Bronchial epithelial cell (primary cell): ENCODE measurements at regions not wholly inside any gene's neighbourhood (a gene's known extent, or its start where the extent isn't known, plus 50 kb on each side); places are given as distances from the start of the nearest gene placed in this dataset.
A peak's percentile ranks its signal among the peaks of the same experiment; 100 is the strongest.
"Not testable (repeated sequence)": the region's sequence is repeated elsewhere in the genome, so short reads cannot be mapped to it uniquely, and the experiment has no call there.

Experiments used
- DNase-seq: peaks from one replicate; pipeline ENCODE4 v3.0.0-alpha.2; 2010; ENCODE audit warnings: low read depth
- FAIRE-seq: peaks from 2 replicates; lab custom pipeline; 2011; peaks lifted over from hg19 to GRCh38; lab: Jason Lieb, UNC
- H3K27me3 ChIP-seq: 2 replicates; pipeline ENCODE4 v1.5.1; 2011; ENCODE audit warnings: low read length; ENCODE audit not compliant: control insufficient read depth, insufficient read depth
- H3K36me3 ChIP-seq: 2 replicates; pipeline ENCODE4 v1.5.1; 2011; ENCODE audit warnings: low read length; ENCODE audit not compliant: control insufficient read depth, insufficient read depth
- H3K4me3 ChIP-seq: 2 replicates; pipeline ENCODE4 v1.5.1; 2011; ENCODE audit warnings: mild to moderate bottlenecking, low read depth, low read length, control low read depth
- CTCF ChIP-seq: IDR thresholded peaks from 2 replicates; pipeline ENCODE4 v1.5.1; 2011; ENCODE audit warnings: mild to moderate bottlenecking, moderate library complexity, low read length, control low read depth, inconsistent platforms; ENCODE audit not compliant: insufficient read depth, severe bottlenecking

GRCh38 chrY:9118704-9119103 lies 218.6 kb upstream of the TSPY4 start:
- no peak overlapping the region for H3K4me3 ChIP-seq
- H3K27me3 ChIP-seq: no peaks in the 10 kb centered on the region
- TF ChIP-seq CTCF: no peak
- H3K36me3 ChIP-seq: no peaks in the 10 kb centered on the region
- DNase-seq (no peak), FAIRE-seq (no peak)

- FAIRE-seq (no peak), DNase-seq (no peak)
- Histone ChIP-seq H3K27me3 (no peaks in the 10 kb centered on the region), H3K36me3 (no peaks in the 10 kb centered on the region), H3K4me3 (no peak overlapping the region)
- no peak for TF ChIP-seq CTCF
These were observed 212.6 kb upstream of the TSPY4 start for GRCh38 chrY:9124623-9125022.

GRCh38 chrY:9126545-9126944 lies 210.7 kb upstream of the TSPY4 start:
- no peak for TF ChIP-seq CTCF
- Histone ChIP-seq H3K27me3 (no peaks in the 10 kb centered on the region), H3K4me3 (no peak overlapping the region), H3K36me3 (no peaks in the 10 kb centered on the region)
- DNase-seq (peak; percentile 33), FAIRE-seq (no peak)

GRCh38 chrY:9143366-9143765 lies 193.9 kb upstream of the TSPY4 start:
- DNase-seq: peak; percentile 0
- not testable (repeated sequence) for H3K4me3 ChIP-seq, H3K27me3 ChIP-seq, H3K36me3 ChIP-seq, FAIRE-seq

- FAIRE-seq, H3K27me3 ChIP-seq, H3K4me3 ChIP-seq, H3K36me3 ChIP-seq, DNase-seq: not testable (repeated sequence)
These were observed 182.7 kb upstream of the TSPY4 start for GRCh38 chrY:9154552-9154951.

- FAIRE-seq: no peak
These were observed 181.5 kb upstream of the TSPY4 start for GRCh38 chrY:9155721-9156120.

More at GRCh38 chrY:9155721-9156120, 181.5 kb upstream of the TSPY4 start:
- H3K27me3 ChIP-seq: no peaks in the 10 kb centered on the region
- no peak overlapping the region for H3K4me3 ChIP-seq
- no peaks in the 10 kb centered on the region for H3K36me3 ChIP-seq
- no peak for DNase-seq
- TF ChIP-seq CTCF: no peak
